RWPE2 (cell line): ENCODE measurements at regions not wholly inside any gene's neighbourhood (a gene's known extent, or its start where the extent isn't known, plus 50 kb on each side); places are given as distances from the start of the nearest gene placed in this dataset.

Experiments used
- ATAC-seq: fragments of 200-7000 bp; cut with Tn5 transposase; 3 replicates; pipeline ENCODE4 v1.9.1; 2021; ENCODE audit warnings: low read depth
- DNase-seq: peaks from one replicate; pipeline ENCODE4 v3.0.0-alpha.2; 2020; ENCODE audit warnings: low spot score
- H3K27ac ChIP-seq: fragments of 450-650 bp; 2 replicates; pipeline ENCODE4 v1.5.1; 2017; ENCODE audit warnings: mild to moderate bottlenecking; ENCODE audit not compliant: poor library complexity, severe bottlenecking
- H3K27me3 ChIP-seq: fragments of 250-450 bp; sonication (Bioruptor Pico); 2 replicates; pipeline ENCODE4 v1.5.1; 2021; ENCODE audit warnings: mild to moderate bottlenecking, moderate library complexity; ENCODE audit not compliant: insufficient read depth, poor library complexity, severe bottlenecking
- H3K36me3 ChIP-seq: fragments of 250-450 bp; sonication (Bioruptor Pico); 2 replicates; pipeline ENCODE4 v1.5.1; 2020; ENCODE audit warnings: low read depth, mild to moderate bottlenecking, moderate library complexity
- H3K4me1 ChIP-seq: fragments of 250-450 bp; sonication (Bioruptor Pico); 2 replicates; pipeline ENCODE4 v1.5.1; 2021; ENCODE audit warnings: mild to moderate bottlenecking, moderate library complexity; ENCODE audit not compliant: insufficient read depth, poor library complexity, severe bottlenecking
- H3K4me3 ChIP-seq: fragments of 250-450 bp; sonication (Bioruptor Pico); 2 replicates; pipeline ENCODE4 v1.5.1; 2021; ENCODE audit warnings: mild to moderate bottlenecking, moderate library complexity; ENCODE audit not compliant: severe bottlenecking
- H3K9me3 ChIP-seq: fragments of 250-450 bp; sonication (Bioruptor Pico); 2 replicates; pipeline ENCODE4 v1.5.1; 2021; ENCODE audit warnings: mild to moderate bottlenecking, moderate library complexity; ENCODE audit not compliant: severe bottlenecking
- CTCF ChIP-seq: fragments of 450-650 bp; IDR thresholded peaks from one replicate; pipeline ENCODE4 v1.5.1; 2017; ENCODE audit warnings: mild to moderate bottlenecking, moderate library complexity; ENCODE audit not compliant: poor library complexity, severe bottlenecking

GRCh38 chr3:118127992-118128391, 906.7 kb downstream of the IGSF11 start:
- H3K9me3 ChIP-seq, result no peaks in the 10 kb centered on the region
- no peaks in the 10 kb centered on the region for H3K36me3 ChIP-seq
- DNase-seq (no peak), ATAC-seq (no peak)
- H3K27me3 ChIP-seq, result no peaks in the 10 kb centered on the region
- peak overlapping the region; percentile 8 for H3K27ac ChIP-seq
- TF ChIP-seq CTCF, result no peak
- H3K4me3 ChIP-seq, result no peak overlapping the region
- peaks cover 17% of the 10 kb centered on the region for H3K4me1 ChIP-seq

GRCh38 chr3:118128886-118129285, 905.8 kb downstream of the IGSF11 start:
- Histone ChIP-seq H3K36me3 (no peaks in the 10 kb centered on the region), H3K9me3 (no peaks in the 10 kb centered on the region), H3K27me3 (no peaks in the 10 kb centered on the region), H3K4me1 (peaks cover 17% of the 10 kb centered on the region), H3K4me3 (no peak overlapping the region), H3K27ac (no peak overlapping the region)
- TF ChIP-seq CTCF, result no peak
- DNase-seq (no peak), ATAC-seq (peak; percentile 89)

GRCh38 chr3:118137778-118138177, 896.9 kb downstream of the IGSF11 start:
- Histone ChIP-seq H3K4me3 (no peak overlapping the region), H3K27ac (no peak overlapping the region), H3K27me3 (no peaks in the 10 kb centered on the region), H3K9me3 (no peaks in the 10 kb centered on the region), H3K36me3 (no peaks in the 10 kb centered on the region), H3K4me1 (no peaks in the 10 kb centered on the region)
- DNase-seq (no peak), ATAC-seq (no peak)
- no peak for TF ChIP-seq CTCF

- no peaks in the 10 kb centered on the region for H3K27me3 ChIP-seq
- DNase-seq (peak; percentile 15), ATAC-seq (no peak)
- H3K36me3 ChIP-seq, result no peaks in the 10 kb centered on the region
- TF ChIP-seq CTCF, result no peak
- no peaks in the 10 kb centered on the region for H3K9me3 ChIP-seq
- no peak overlapping the region for H3K27ac ChIP-seq
- no peaks in the 10 kb centered on the region for H3K4me1 ChIP-seq
- no peak overlapping the region for H3K4me3 ChIP-seq
These were observed 889.7 kb downstream of the IGSF11 start for GRCh38 chr3:118144919-118145318.

- Histone ChIP-seq H3K4me1 (no peaks in the 10 kb centered on the region), H3K27ac (no peak overlapping the region), H3K4me3 (no peak overlapping the region), H3K36me3 (no peaks in the 10 kb centered on the region), H3K9me3 (no peaks in the 10 kb centered on the region), H3K27me3 (no peaks in the 10 kb centered on the region)
- TF ChIP-seq CTCF, result no peak
- DNase-seq, result no peak
- ATAC-seq, result no peak
These were observed 887.8 kb downstream of the IGSF11 start for GRCh38 chr3:118146658-118147375.
